Left ventricle myocardium superior (tissue), 1 donor: ENCODE measurements at regions not wholly inside any gene's neighbourhood (a gene's known extent, or its start where the extent isn't known, plus 50 kb on each side); places are given as distances from the start of the nearest gene placed in this dataset.

Experiments used
- ATAC-seq: fragments of 200-7000 bp; cut with Tn5 transposase; one replicate; pipeline ENCODE4 v1.9.1; 2020; ENCODE audit warnings: mild to moderate bottlenecking, moderate library complexity
- DNase-seq: peaks from one replicate; pipeline ENCODE4 v3.0.0-alpha.2; 2020
- intact Hi-C: fragments of 100-400 bp; cut with micrococcal nuclease; formaldehyde crosslinking; loops from one replicate; pipeline ENCODE4 v1.11.0; 2022
- donor health status: DM: no; HTN: yes; CAD: no; lungs with severe emphysema.

- DNase-seq: no peak
- intact Hi-C loops: no loop called here
- ATAC-seq: no peak
These were observed 77.0 kb downstream of the FOXA2 start for GRCh38 chr20:22507240-22507961.

- intact Hi-C loops: no loop called here
- DNase-seq (no peak), ATAC-seq (no peak)
These were observed 77.5 kb downstream of the FOXA2 start for GRCh38 chr20:22506827-22507226.

GRCh38 chr20:22504829-22505377 lies 79.5 kb downstream of the FOXA2 start:
- intact Hi-C loops: no loop called here
- DNase-seq (no peak), ATAC-seq (no peak)

- no peak for ATAC-seq
- DNase-seq: no peak
- intact Hi-C loops: no loop called here
These were observed 80.8 kb downstream of the FOXA2 start for GRCh38 chr20:22503577-22503976.

GRCh38 chr20:22502731-22503191 lies 81.6 kb downstream of the FOXA2 start:
- intact Hi-C loops: no loop called here

GRCh38 chr20:22501566-22502344 lies 82.6 kb downstream of the FOXA2 start:
- intact Hi-C loops: no loop called here
- DNase-seq (no peak), ATAC-seq (no peak)

More at GRCh38 chr20:22502731-22503191, 81.6 kb downstream of the FOXA2 start:
- ATAC-seq (no peak), DNase-seq (no peak)

- no peak for DNase-seq
- ATAC-seq: no peak
- intact Hi-C loops: no loop called here
These were observed 83.3 kb downstream of the FOXA2 start for GRCh38 chr20:22501034-22501433.

- ATAC-seq (no peak), DNase-seq (no peak)
- intact Hi-C loops: no loop called here
These were observed 84.7 kb downstream of the FOXA2 start for GRCh38 chr20:22499515-22500166.

- ATAC-seq (no peak), DNase-seq (no peak)
- intact Hi-C loops: no loop called here
These were observed 87.6 kb downstream of the FOXA2 start for GRCh38 chr20:22496817-22497216.

- ATAC-seq (no peak), DNase-seq (no peak)
- intact Hi-C loops: no loop called here
These were observed 88.6 kb downstream of the FOXA2 start for GRCh38 chr20:22495789-22496188.

- no peak for ATAC-seq
- intact Hi-C loops: no loop called here
- no peak for DNase-seq
These were observed 89.2 kb downstream of the FOXA2 start for GRCh38 chr20:22495172-22495571.

- ATAC-seq: no peak
- intact Hi-C loops: no loop called here
- no peak for DNase-seq
These were observed 91.9 kb downstream of the FOXA2 start for GRCh38 chr20:22492497-22492896.

- no peak for DNase-seq
- intact Hi-C loops: no loop called here
- ATAC-seq: no peak
These were observed 93.2 kb downstream of the FOXA2 start for GRCh38 chr20:22491194-22491505.

GRCh38 chr20:22490287-22491193 lies 93.8 kb downstream of the FOXA2 start:
- DNase-seq (no peak), ATAC-seq (no peak)

GRCh38 chr20:22489626-22490286 lies 94.6 kb downstream of the FOXA2 start:
- ATAC-seq: no peak
- no peak for DNase-seq
- intact Hi-C loops: no loop called here

More at GRCh38 chr20:22490287-22491193, 93.8 kb downstream of the FOXA2 start:
- intact Hi-C loops: no loop called here

- intact Hi-C loops: no loop called here
- ATAC-seq (no peak), DNase-seq (no peak)
These were observed 104.0 kb downstream of the FOXA2 start for GRCh38 chr20:22480336-22480735.

GRCh38 chr20:22475662-22476061 lies 108.7 kb downstream of the FOXA2 start:
- intact Hi-C loops: no loop called here
- DNase-seq: no peak
- ATAC-seq: no peak

GRCh38 chr20:22474224-22474623 lies 110.1 kb downstream of the FOXA2 start:
- ATAC-seq: no peak
- DNase-seq: no peak
- intact Hi-C loops: no loop called here

- no peak for DNase-seq
- intact Hi-C loops: no loop called here
- ATAC-seq: no peak
These were observed 111.1 kb downstream of the FOXA2 start for GRCh38 chr20:22473293-22473692.
